MCF 10A (cell line): ENCODE measurements at regions not wholly inside any gene's neighbourhood (a gene's known extent, or its start where the extent isn't known, plus 50 kb on each side); places are given as distances from the start of the nearest gene placed in this dataset.

Source experiments
- BruUV-seq: library from RNA; stranded (reverse); fragments of 400-500 nt; replicated peaks from 2 replicates; lab custom pipeline; 2021; lab: Mats Ljungman, UMichigan
- CTCF ChIA-PET: fragments of 300-600 bp; sonication (Branson Sonifier 250); formaldehyde crosslinking; extraction: SDS; loops from one replicate; lab custom pipeline; 2021; ENCODE audit warnings: antibody characterized with exemption, inconsistent platforms; lab: Yijun Ruan, JAX
- POLR2A ChIA-PET: fragments of 300-600, 350-650 bp; sonication (Branson Sonifier 250); formaldehyde crosslinking; extraction: SDS; loops from one replicate; lab custom pipeline; 2020; ENCODE audit warnings: antibody characterized with exemption, inconsistent platforms; lab: Yijun Ruan, JAX
- DNase-seq: peaks from one replicate; pipeline ENCODE4 v3.0.0-alpha.2; 2018; ENCODE audit not compliant: unreplicated experiment
- H3K27ac Mint-ChIP-seq: one replicate; pipeline ENCODE4 v1.8.0; 2022; ENCODE audit warnings: mild to moderate bottlenecking, low read depth, mixed read lengths; ENCODE audit not compliant: unreplicated experiment
- H3K27me3 Mint-ChIP-seq: one replicate; pipeline ENCODE4 v1.8.0; 2022; ENCODE audit warnings: mixed read lengths; ENCODE audit not compliant: insufficient read depth, unreplicated experiment
- H3K36me3 Mint-ChIP-seq: one replicate; pipeline ENCODE4 v1.8.0; 2022; ENCODE audit warnings: mild to moderate bottlenecking, moderate library complexity, mixed read lengths; ENCODE audit not compliant: insufficient read depth, unreplicated experiment
- H3K4me1 Mint-ChIP-seq: one replicate; pipeline ENCODE4 v1.8.0; 2022; ENCODE audit warnings: mixed read lengths; ENCODE audit not compliant: insufficient read depth, unreplicated experiment
- H3K4me3 Mint-ChIP-seq: one replicate; pipeline ENCODE4 v1.8.0; 2022; ENCODE audit warnings: mild to moderate bottlenecking, moderate library complexity, mixed read lengths; ENCODE audit not compliant: unreplicated experiment
- H3K9me3 Mint-ChIP-seq: one replicate; pipeline ENCODE4 v1.8.0; 2022; ENCODE audit warnings: mixed read lengths; ENCODE audit not compliant: unreplicated experiment
- intact Hi-C: fragments of 100-400 bp; cut with micrococcal nuclease; formaldehyde crosslinking; loops from 2 replicates; pipeline ENCODE4 v1.14.1; 2022
- TF ChIP-seq, protein P1 (sequence below): fragments of 200-600 bp; IDR thresholded peaks from one replicate; pipeline ENCODE4 v1.8.0; 2022; ENCODE audit warnings: antibody characterized with exemption, mild to moderate bottlenecking; ENCODE audit not compliant: unreplicated experiment

DNA sequence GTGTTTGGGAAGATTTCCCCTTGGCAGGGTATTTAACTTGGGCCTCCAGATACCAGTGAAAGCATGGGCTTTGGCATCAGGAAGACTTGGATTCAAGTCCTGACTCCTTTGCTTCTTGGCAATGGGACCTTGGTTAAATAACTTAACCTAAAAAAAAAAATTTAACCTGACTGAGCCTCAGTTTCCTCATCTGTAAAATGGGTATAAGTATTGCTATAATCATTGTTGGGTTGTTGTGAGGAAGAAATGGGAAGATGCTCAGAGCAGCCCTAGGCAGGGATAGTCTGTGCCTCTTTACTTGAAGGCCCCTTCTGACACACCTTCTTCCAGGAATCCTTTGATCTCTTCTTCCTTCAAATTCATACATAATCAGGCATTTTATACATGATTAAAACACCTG lies 70.3 kb downstream of the ZCCHC12 start:
- Mint-ChIP-seq H3K36me3 (no peaks in the 10 kb centered on the region), H3K27ac (no peak overlapping the region), H3K4me1 (no peaks in the 10 kb centered on the region), H3K9me3 (no peaks in the 10 kb centered on the region), H3K27me3 (peaks cover 47% of the 10 kb centered on the region), H3K4me3 (no peak overlapping the region)
- no peak for DNase-seq
- intact Hi-C loops: no loop called here
- POLR2A ChIA-PET: no interaction called here
- no TSS peak for BruUV-seq
- CTCF ChIA-PET: no interaction called here
- TF ChIP-seq, protein P1, sequence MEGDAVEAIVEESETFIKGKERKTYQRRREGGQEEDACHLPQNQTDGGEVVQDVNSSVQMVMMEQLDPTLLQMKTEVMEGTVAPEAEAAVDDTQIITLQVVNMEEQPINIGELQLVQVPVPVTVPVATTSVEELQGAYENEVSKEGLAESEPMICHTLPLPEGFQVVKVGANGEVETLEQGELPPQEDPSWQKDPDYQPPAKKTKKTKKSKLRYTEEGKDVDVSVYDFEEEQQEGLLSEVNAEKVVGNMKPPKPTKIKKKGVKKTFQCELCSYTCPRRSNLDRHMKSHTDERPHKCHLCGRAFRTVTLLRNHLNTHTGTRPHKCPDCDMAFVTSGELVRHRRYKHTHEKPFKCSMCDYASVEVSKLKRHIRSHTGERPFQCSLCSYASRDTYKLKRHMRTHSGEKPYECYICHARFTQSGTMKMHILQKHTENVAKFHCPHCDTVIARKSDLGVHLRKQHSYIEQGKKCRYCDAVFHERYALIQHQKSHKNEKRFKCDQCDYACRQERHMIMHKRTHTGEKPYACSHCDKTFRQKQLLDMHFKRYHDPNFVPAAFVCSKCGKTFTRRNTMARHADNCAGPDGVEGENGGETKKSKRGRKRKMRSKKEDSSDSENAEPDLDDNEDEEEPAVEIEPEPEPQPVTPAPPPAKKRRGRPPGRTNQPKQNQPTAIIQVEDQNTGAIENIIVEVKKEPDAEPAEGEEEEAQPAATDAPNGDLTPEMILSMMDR: no peak

DNA sequence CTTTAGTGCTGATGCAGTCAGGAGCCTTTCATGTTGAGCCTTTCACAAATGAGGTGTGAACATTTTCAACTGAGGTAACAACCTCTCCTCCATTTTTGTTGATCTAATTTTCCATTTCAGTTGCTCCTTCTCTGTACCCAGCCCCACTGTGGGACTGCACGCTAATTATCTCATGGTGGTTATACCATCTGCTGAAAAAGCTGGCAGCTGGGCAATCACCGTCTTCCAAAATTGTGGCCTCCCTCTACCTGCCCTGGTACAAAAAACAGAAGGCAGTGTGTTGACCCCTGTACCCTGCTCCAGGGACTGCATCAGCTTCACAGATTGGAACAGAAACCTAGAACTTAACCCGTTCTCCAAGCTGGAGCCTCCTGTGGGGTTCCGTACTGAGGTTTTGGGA lies 72.4 kb upstream of the LONRF3 start:
- intact Hi-C loops: no loop called here
- no peaks in the 10 kb centered on the region for H3K9me3 Mint-ChIP-seq
- TF ChIP-seq, protein P1: no peak

DNA sequence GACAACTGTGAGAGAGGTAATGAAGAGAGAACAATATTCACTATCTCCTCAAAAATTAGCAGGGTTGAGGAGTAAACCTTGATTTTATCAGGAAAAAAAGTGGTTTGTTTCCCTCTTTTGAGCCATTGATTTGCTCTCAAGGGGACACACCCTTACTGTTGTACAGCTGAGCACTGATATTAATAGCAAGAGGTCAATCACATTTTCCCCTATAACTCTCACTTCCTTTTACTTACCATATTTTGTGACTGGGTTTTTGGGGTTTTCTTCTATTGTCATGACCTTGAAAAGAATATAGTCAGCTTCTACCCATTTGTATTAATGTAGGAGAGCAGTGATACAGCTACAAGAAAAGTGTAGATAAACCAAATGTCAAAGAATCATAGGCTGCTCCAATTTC lies 70.2 kb upstream of the LONRF3 start:
- CTCF ChIA-PET: interaction anchor here (0.7 kb wide), 2 partner anchors 167 to 502 kb away, joined by 3 to 4 read pairs; no protein-coding TSS in a partner anchor
- Mint-ChIP-seq H3K4me1 (no peaks in the 10 kb centered on the region), H3K4me3 (no peak overlapping the region), H3K27ac (no peak overlapping the region), H3K9me3 (no peaks in the 10 kb centered on the region), H3K36me3 (no peaks in the 10 kb centered on the region), H3K27me3 (peaks cover 54% of the 10 kb centered on the region)
- DNase-seq: no peak
- intact Hi-C loops: no loop called here
- no TSS peak for BruUV-seq
- TF ChIP-seq, protein P1: no peak
- POLR2A ChIA-PET: interaction anchor here (1.1 kb wide), 1 partner anchor 73 kb away, joined by 3 read pairs; no protein-coding TSS in a partner anchor

More for the DNA sequence above, 72.4 kb upstream of the LONRF3 start:
- ChIA-PET POLR2A (no interaction called here), CTCF (no interaction called here)
- Mint-ChIP-seq H3K4me1 (no peaks in the 10 kb centered on the region), H3K27me3 (peaks cover 64% of the 10 kb centered on the region), H3K27ac (no peak overlapping the region), H3K4me3 (no peak overlapping the region), H3K36me3 (no peaks in the 10 kb centered on the region)
- no peak for DNase-seq
- BruUV-seq: no TSS peak

DNA sequence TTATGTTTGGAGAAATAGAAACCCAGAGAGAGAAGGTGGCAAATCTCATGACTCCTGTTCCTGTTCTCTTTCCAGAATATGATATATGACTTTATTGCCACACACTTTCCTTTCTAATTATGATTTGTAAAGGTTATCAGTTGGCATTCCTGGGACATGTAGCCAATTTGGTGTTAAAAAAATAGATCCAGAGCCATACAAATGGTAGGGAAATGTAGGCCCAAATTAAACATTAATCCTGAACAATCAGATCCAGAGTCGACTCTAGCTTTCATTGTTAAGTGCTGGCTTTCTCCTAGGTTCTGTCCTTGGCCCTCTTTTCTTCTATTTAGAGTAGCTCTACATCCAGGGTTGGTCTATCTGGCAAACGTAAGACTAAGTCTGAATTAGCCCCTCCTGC lies 69.8 kb upstream of the LONRF3 start:
- H3K9me3 Mint-ChIP-seq: no peaks in the 10 kb centered on the region
- no peaks in the 10 kb centered on the region for H3K36me3 Mint-ChIP-seq
- ChIA-PET POLR2A (interaction anchor here (1.1 kb wide), 1 partner anchor 72 kb away, joined by 3 read pairs; no protein-coding TSS in a partner anchor), CTCF (interaction anchor here (0.6 to 0.7 kb wide), 3 partner anchors 105 to 501 kb away, joined by 3 to 4 read pairs (median 3); no protein-coding TSS in a partner anchor)
- BruUV-seq: no TSS peak
- intact Hi-C loops: no loop called here
- TF ChIP-seq, protein P1: no peak
- no peak overlapping the region for H3K4me3 Mint-ChIP-seq
- H3K4me1 Mint-ChIP-seq: no peaks in the 10 kb centered on the region
- H3K27me3 Mint-ChIP-seq: peaks cover 49% of the 10 kb centered on the region
- H3K27ac Mint-ChIP-seq: no peak overlapping the region
- no peak for DNase-seq
